Testis (tissue), 2 donors: ENCODE measurements at regions not wholly inside any gene's neighbourhood (a gene's known extent, or its start where the extent isn't known, plus 50 kb on each side); places are given as distances from the start of the nearest gene placed in this dataset.

ENCODE experiments used
- CTCF ChIP-seq, 3 experiments: fragments of 450-650 bp in 2 of 3; fragments of 200-600 bp in 1 of 3; sonication (generic) in 1 of 3; IDR thresholded peaks; one replicate each; pipeline ENCODE4 v1.5.1; 2016 to 2019; ENCODE audit warnings: antibody characterized with exemption in 3 of 3, mild to moderate bottlenecking in 2 of 3, moderate library complexity in 1 of 3
- POLR2A ChIP-seq: fragments of 450-650 bp; IDR thresholded peaks from one replicate; pipeline ENCODE4 v1.6.1; 2017; ENCODE audit warnings: antibody characterized with exemption, mild to moderate bottlenecking, moderate library complexity

GRCh38 chr2:94939349-94939748, 68.1 kb downstream of the TEKT4 start:
- TF ChIP-seq CTCF (IDR thresholded peaks at IDR 0.05): no peak
- TF ChIP-seq POLR2A: no peak
